GM13976 (cell line): ENCODE measurements at regions not wholly inside any gene's neighbourhood (a gene's known extent, or its start where the extent isn't known, plus 50 kb on each side); places are given as distances from the start of the nearest gene placed in this dataset.

Source experiments
- DNase-seq: peaks from one replicate; pipeline ENCODE4 v3.0.0; 2012; ENCODE audit warnings: low spot score
- CTCF ChIP-seq: IDR thresholded peaks from 2 replicates; pipeline ENCODE4 v1.5.1; 2012; ENCODE audit warnings: borderline replicate concordance, mild to moderate bottlenecking; ENCODE audit not compliant: insufficient read depth; ENCODE audit errors: extremely low read depth, missing control alignments, control extremely low read depth
- in situ Hi-C: fragments of 300-500 bp; cut with MboI; formaldehyde crosslinking; loops from one replicate; pipeline ENCODE4 v1.12.0; 2022; ENCODE audit warnings: low sequenced_read_pairs, mixed read lengths, inconsistent platforms; ENCODE audit not compliant: unreplicated experiment

GRCh38 chr4:124536946-124537345 lies 175.6 kb downstream of the ANKRD50 start:
- in situ Hi-C loops: no loop called here
- no peak for DNase-seq
- no peak for TF ChIP-seq CTCF

GRCh38 chr4:124537971-124538370 lies 174.6 kb downstream of the ANKRD50 start:
- no peak for TF ChIP-seq CTCF
- no peak for DNase-seq
- in situ Hi-C loops: no loop called here

- TF ChIP-seq CTCF: no peak
- no peak for DNase-seq
- in situ Hi-C loops: no loop called here
Measured at GRCh38 chr4:124540014-124540413, 172.5 kb downstream of the ANKRD50 start.

- DNase-seq: no peak
- in situ Hi-C loops: no loop called here
- TF ChIP-seq CTCF: no peak
Measured at GRCh38 chr4:124541652-124542420, 170.7 kb downstream of the ANKRD50 start.

GRCh38 chr4:124555959-124556358 lies 156.6 kb downstream of the ANKRD50 start:
- DNase-seq: no peak
- in situ Hi-C loops: no loop called here
- no peak for TF ChIP-seq CTCF

- TF ChIP-seq CTCF: no peak
- DNase-seq: no peak
- in situ Hi-C loops: no loop called here
Measured at GRCh38 chr4:124564121-124564520, 148.4 kb downstream of the ANKRD50 start.
